ENCODE measurements at regions not wholly inside any gene's neighbourhood (a gene's known extent, or its start where the extent isn't known, plus 50 kb on each side); places are given as distances from the start of the nearest gene placed in this dataset.

DNA sequence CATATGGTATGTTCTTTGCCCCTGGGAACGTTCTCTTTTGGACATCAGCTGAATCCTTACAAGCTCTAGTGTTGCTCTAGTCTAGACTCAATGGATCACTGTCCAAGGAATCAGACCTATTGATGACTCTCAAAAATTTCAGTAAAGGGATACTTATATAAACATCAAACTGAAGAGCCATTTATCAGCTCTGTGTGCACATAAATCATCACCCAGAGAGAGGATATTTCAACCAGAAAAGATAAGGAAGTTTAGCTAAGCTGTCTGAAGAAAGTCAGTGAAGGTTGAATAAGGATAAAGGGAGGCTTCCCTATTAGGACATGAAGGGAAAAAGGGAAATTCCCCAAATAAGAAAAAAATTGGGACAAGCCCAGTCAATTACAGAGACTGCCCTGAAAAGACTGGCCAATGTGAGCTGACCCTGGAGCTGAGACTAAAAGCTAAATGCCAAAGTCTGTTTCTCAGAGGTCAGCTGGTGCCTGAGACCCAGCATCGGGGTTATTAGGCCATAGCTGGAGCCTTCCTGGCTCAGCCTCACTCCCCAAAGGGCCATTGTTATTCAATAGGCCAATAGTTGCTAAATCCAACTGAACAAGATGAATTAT, 424.1 kb upstream of the THBS1 start:
- no peak for TF ChIP-seq EZH2 (IDR thresholded peaks at IDR 0.05; ENCODE audit: borderline replicate concordance, low read depth, low read length, poor library complexity, severe bottlenecking)
- TF ChIP-seq, protein P1, sequence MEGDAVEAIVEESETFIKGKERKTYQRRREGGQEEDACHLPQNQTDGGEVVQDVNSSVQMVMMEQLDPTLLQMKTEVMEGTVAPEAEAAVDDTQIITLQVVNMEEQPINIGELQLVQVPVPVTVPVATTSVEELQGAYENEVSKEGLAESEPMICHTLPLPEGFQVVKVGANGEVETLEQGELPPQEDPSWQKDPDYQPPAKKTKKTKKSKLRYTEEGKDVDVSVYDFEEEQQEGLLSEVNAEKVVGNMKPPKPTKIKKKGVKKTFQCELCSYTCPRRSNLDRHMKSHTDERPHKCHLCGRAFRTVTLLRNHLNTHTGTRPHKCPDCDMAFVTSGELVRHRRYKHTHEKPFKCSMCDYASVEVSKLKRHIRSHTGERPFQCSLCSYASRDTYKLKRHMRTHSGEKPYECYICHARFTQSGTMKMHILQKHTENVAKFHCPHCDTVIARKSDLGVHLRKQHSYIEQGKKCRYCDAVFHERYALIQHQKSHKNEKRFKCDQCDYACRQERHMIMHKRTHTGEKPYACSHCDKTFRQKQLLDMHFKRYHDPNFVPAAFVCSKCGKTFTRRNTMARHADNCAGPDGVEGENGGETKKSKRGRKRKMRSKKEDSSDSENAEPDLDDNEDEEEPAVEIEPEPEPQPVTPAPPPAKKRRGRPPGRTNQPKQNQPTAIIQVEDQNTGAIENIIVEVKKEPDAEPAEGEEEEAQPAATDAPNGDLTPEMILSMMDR (conservative IDR thresholded peaks at IDR 0.05; ENCODE audit: low read depth, low read length) = no peak
- intact Hi-C loops (cut with micrococcal nuclease; ENCODE audit: unreplicated experiment) = no loop called here
- Histone ChIP-seq H3K4me3 (ENCODE audit: low read depth, low read length, poor library complexity, severe bottlenecking) (no peak overlapping the region), H3K27ac (ENCODE audit: low read depth, low read length, poor library complexity, severe bottlenecking) (no peak overlapping the region), H3K9me3 (ENCODE audit: low read depth, low read length, poor library complexity, severe bottlenecking) (no peaks in the 10 kb centered on the region), H3K27me3 (replicated peaks; ENCODE audit: insufficient read depth, low read depth, low read length, poor library complexity) (peaks cover 48% of the 10 kb centered on the region), H3K4me1 (ENCODE audit: insufficient read depth, low read length, poor library complexity, severe bottlenecking) (no peaks in the 10 kb centered on the region), H3K36me3 (ENCODE audit: insufficient read depth, low read length, poor library complexity, severe bottlenecking) (no peaks in the 10 kb centered on the region)
- ChIA-PET CTCF (no interaction called here), POLR2A (ENCODE audit: low non-redundant PET) (no interaction called here)
- no peak for DNase-seq (ENCODE audit: low spot score)
- no TSS peak for BruUV-seq (replicated peaks)

DNA sequence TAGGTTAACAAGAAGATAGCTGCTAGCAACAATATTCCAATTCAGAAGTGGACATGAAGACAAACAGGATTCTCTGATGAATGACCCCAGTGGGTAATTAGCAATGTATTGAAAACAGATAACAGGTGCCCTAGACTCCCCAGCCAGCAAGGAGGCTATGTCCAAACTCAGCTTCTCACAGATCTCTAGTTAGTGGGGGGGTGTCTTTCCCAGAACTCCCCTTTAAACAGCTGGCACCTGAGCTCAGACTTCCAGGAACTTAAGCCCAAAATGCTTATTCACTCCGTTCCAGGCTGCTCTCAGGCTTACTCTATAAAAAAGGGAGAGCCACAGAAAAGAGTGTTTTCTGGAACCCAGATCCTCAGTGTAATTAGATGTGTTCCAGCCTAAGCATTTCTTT, 423.0 kb upstream of the THBS1 start:
- no peak for DNase-seq (ENCODE audit: low spot score)
- CTCF ChIA-PET = interaction anchor here (0.6 kb wide), 1 partner anchor 96 kb away, joined by 6 read pairs; no protein-coding TSS in a partner anchor
- TF ChIP-seq, protein P1 (conservative IDR thresholded peaks at IDR 0.05; ENCODE audit: low read depth, low read length) = no peak
- no peak for TF ChIP-seq EZH2 (IDR thresholded peaks at IDR 0.05; ENCODE audit: borderline replicate concordance, low read depth, low read length, poor library complexity, severe bottlenecking)
- no TSS peak for BruUV-seq (replicated peaks)
- Histone ChIP-seq H3K27ac (ENCODE audit: low read depth, low read length, poor library complexity, severe bottlenecking) (no peak overlapping the region), H3K27me3 (replicated peaks; ENCODE audit: insufficient read depth, low read depth, low read length, poor library complexity) (peaks cover 59% of the 10 kb centered on the region), H3K9me3 (ENCODE audit: low read depth, low read length, poor library complexity, severe bottlenecking) (no peaks in the 10 kb centered on the region), H3K4me3 (ENCODE audit: low read depth, low read length, poor library complexity, severe bottlenecking) (no peak overlapping the region), H3K36me3 (ENCODE audit: insufficient read depth, low read length, poor library complexity, severe bottlenecking) (no peaks in the 10 kb centered on the region), H3K4me1 (ENCODE audit: insufficient read depth, low read length, poor library complexity, severe bottlenecking) (no peaks in the 10 kb centered on the region)
- intact Hi-C loops (cut with micrococcal nuclease; ENCODE audit: unreplicated experiment) = no loop called here
- POLR2A ChIA-PET (ENCODE audit: low non-redundant PET) = interaction anchor here (0.5 kb wide), 1 partner anchor 34 kb away, joined by 3 read pairs; no protein-coding TSS in a partner anchor

DNA sequence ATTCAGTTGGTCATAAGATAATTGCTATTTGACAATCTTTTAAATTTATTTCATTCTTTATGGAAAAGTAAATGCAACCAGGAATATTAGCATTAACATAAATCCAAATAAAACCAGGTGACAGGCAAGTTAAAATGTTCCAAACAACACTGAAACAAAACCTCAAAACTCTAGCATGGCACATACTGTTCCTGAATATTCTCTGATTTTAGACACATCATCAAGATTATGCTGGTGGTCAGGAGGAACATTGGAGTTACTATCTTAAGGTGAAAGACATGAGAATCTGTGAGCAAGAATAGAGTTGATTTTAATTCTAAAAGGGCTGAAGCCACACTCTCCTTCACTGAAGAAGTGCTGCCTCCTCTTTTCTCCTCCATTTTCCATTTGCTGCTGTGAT, 421.0 kb upstream of the THBS1 start:
- BruUV-seq (replicated peaks) = no TSS peak
- no peaks in the 10 kb centered on the region for H3K4me1 ChIP-seq (ENCODE audit: insufficient read depth, low read length, poor library complexity, severe bottlenecking)
- no peaks in the 10 kb centered on the region for H3K9me3 ChIP-seq (ENCODE audit: low read depth, low read length, poor library complexity, severe bottlenecking)
- no peaks in the 10 kb centered on the region for H3K36me3 ChIP-seq (ENCODE audit: insufficient read depth, low read length, poor library complexity, severe bottlenecking)
- POLR2A ChIA-PET (ENCODE audit: low non-redundant PET) = no interaction called here
- H3K27ac ChIP-seq (ENCODE audit: low read depth, low read length, poor library complexity, severe bottlenecking) = no peak overlapping the region
- TF ChIP-seq, protein P1 (conservative IDR thresholded peaks at IDR 0.05; ENCODE audit: low read depth, low read length) = no peak
- TF ChIP-seq EZH2 (IDR thresholded peaks at IDR 0.05; ENCODE audit: borderline replicate concordance, low read depth, low read length, poor library complexity, severe bottlenecking) = no peak
- intact Hi-C loops (cut with micrococcal nuclease; ENCODE audit: unreplicated experiment) = no loop called here
- DNase-seq (ENCODE audit: low spot score) = no peak
- H3K27me3 ChIP-seq (replicated peaks; ENCODE audit: insufficient read depth, low read depth, low read length, poor library complexity) = peaks cover 60% of the 10 kb centered on the region
- H3K4me3 ChIP-seq (ENCODE audit: low read depth, low read length, poor library complexity, severe bottlenecking) = no peak overlapping the region
- CTCF ChIA-PET = no interaction called here
